GM23338 (cell line): ENCODE measurements at regions not wholly inside any gene's neighbourhood (a gene's known extent, or its start where the extent isn't known, plus 50 kb on each side); places are given as distances from the start of the nearest gene placed in this dataset.

Source experiments
- ATAC-seq: fragments of 200-7000 bp; cut with Tn5 transposase; 3 replicates; pipeline ENCODE4 v1.9.1; 2020
- DNase-seq: peaks from one replicate; pipeline ENCODE4 v3.0.0-alpha.2; 2015; ENCODE audit warnings: low spot score
- H2AFZ ChIP-seq: fragments of 200-600 bp; sonication (generic); 2 replicates; pipeline ENCODE4 v1.8.0; 2016; ENCODE audit warnings: antibody characterized with exemption, mild to moderate bottlenecking, moderate library complexity
- H3F3A ChIP-seq: fragments of 200-600 bp; sonication (generic); replicated peaks from 2 replicates; pipeline ENCODE4 v1.8.0; 2017; ENCODE audit warnings: antibody characterized with exemption, mixed run types, low read depth
- H3K27ac ChIP-seq: fragments of 200-600 bp; sonication (generic); 2 replicates; pipeline ENCODE4 v1.6.1; 2016; ENCODE audit warnings: low read depth
- H3K27me3 ChIP-seq: fragments of 200-600 bp; sonication (generic); 2 replicates; pipeline ENCODE4 v1.8.0; 2016; ENCODE audit warnings: mild to moderate bottlenecking, mixed run types, moderate library complexity; ENCODE audit not compliant: insufficient read depth
- H3K36me3 ChIP-seq: fragments of 200-600 bp; sonication (generic); 2 replicates; pipeline ENCODE4 v1.8.0; 2016; ENCODE audit warnings: mild to moderate bottlenecking; ENCODE audit not compliant: insufficient read depth
- H3K4me1 ChIP-seq: fragments of 200-600 bp; sonication (generic); 2 replicates; pipeline ENCODE4 v1.8.0; 2016; ENCODE audit warnings: mild to moderate bottlenecking, moderate library complexity; ENCODE audit not compliant: insufficient read depth
- H3K4me2 ChIP-seq: fragments of 200-600 bp; sonication (generic); 2 replicates; pipeline ENCODE4 v1.7.1; 2017; ENCODE audit warnings: mixed run types
- H3K4me3 ChIP-seq: fragments of 200-600 bp; sonication (generic); 2 replicates; pipeline ENCODE4 v1.6.1; 2016; ENCODE audit warnings: mixed run types
- H3K79me2 ChIP-seq: fragments of 200-600 bp; sonication (generic); replicated peaks from 2 replicates; pipeline ENCODE4 v1.8.0; 2017; ENCODE audit warnings: mild to moderate bottlenecking; ENCODE audit not compliant: insufficient read depth
- H3K9me2 ChIP-seq: fragments of 200-600 bp; sonication (generic); 2 replicates; pipeline ENCODE4 v1.8.0; 2017; ENCODE audit not compliant: insufficient read depth
- H4K20me1 ChIP-seq: fragments of 200-600 bp; sonication (generic); replicated peaks from 2 replicates; pipeline ENCODE4 v1.8.0; 2017; ENCODE audit warnings: mild to moderate bottlenecking; ENCODE audit not compliant: insufficient read depth
- H3K27ac Mint-ChIP-seq: 2 replicates; pipeline ENCODE4 v1.8.0; 2020; ENCODE audit warnings: inconsistent platforms, mild to moderate bottlenecking, moderate library complexity, mixed read lengths
- H3K27me3 Mint-ChIP-seq: 3 replicates; pipeline ENCODE4 v1.8.0; 2022; ENCODE audit warnings: low read depth, mild to moderate bottlenecking, moderate library complexity, mixed read lengths, inconsistent platforms; ENCODE audit not compliant: insufficient read depth, poor library complexity
- H3K36me3 Mint-ChIP-seq: 3 replicates; pipeline ENCODE4 v1.8.0; 2021; ENCODE audit warnings: low read depth, mild to moderate bottlenecking, inconsistent platforms, moderate library complexity, mixed read lengths
- H3K4me1 Mint-ChIP-seq: 3 replicates; pipeline ENCODE4 v1.8.0; 2020; ENCODE audit warnings: mild to moderate bottlenecking, inconsistent platforms, mixed read lengths
- H3K4me3 Mint-ChIP-seq: 3 replicates; pipeline ENCODE4 v1.8.0; 2021; ENCODE audit warnings: moderate library complexity, mild to moderate bottlenecking, inconsistent platforms, mixed read lengths
- H3K9me3 Mint-ChIP-seq: 3 replicates; pipeline ENCODE4 v1.8.0; 2020; ENCODE audit warnings: moderate library complexity, mild to moderate bottlenecking, inconsistent platforms, mixed read lengths
- CTCF ChIP-seq, 2 experiments: fragments of 200-600 bp in 1 of 2; sonication (generic) in 1 of 2; conservative IDR thresholded peaks; 2 replicates each; pipeline versions ENCODE4 v1.5.1 to v1.6.1; 2016 to 2017; ENCODE audit warnings: antibody characterized with exemption in 2 of 2, low read depth in 2 of 2, mild to moderate bottlenecking in 2 of 2, moderate library complexity in 1 of 2
- ETS1 ChIP-seq: IDR thresholded peaks from 2 replicates; pipeline ENCODE4 v1.6.1; 2016; ENCODE audit warnings: antibody characterized with exemption
- EZH2 ChIP-seq: fragments of 200-600 bp; sonication (generic); IDR thresholded peaks from one replicate; pipeline ENCODE4 v1.8.0; 2017; ENCODE audit warnings: antibody characterized with exemption, mild to moderate bottlenecking, low read depth; ENCODE audit not compliant: unreplicated experiment
- EZH2phosphoT487 ChIP-seq: fragments of 200-600 bp; sonication (generic); IDR thresholded peaks from one replicate; pipeline ENCODE4 v1.8.1; 2018; ENCODE audit warnings: antibody characterized with exemption; ENCODE audit not compliant: unreplicated experiment
- JUNB ChIP-seq: IDR thresholded peaks from one replicate; pipeline ENCODE4 v1.6.1; 2016; ENCODE audit warnings: antibody characterized with exemption; ENCODE audit not compliant: unreplicated experiment
- NANOG ChIP-seq: IDR thresholded peaks from 2 replicates; pipeline ENCODE4 v1.6.1; 2016; ENCODE audit warnings: antibody characterized with exemption, borderline replicate concordance
- POLR2AphosphoS5 ChIP-seq: IDR thresholded peaks from 2 replicates; pipeline ENCODE4 v1.6.1; 2016; ENCODE audit warnings: antibody characterized with exemption, low read depth
- REST ChIP-seq: IDR thresholded peaks from one replicate; pipeline ENCODE4 v1.6.1; 2018; ENCODE audit warnings: antibody characterized with exemption; ENCODE audit not compliant: unreplicated experiment
- STAT1 ChIP-seq: IDR thresholded peaks from one replicate; pipeline ENCODE4 v1.6.1; 2016; ENCODE audit warnings: antibody characterized with exemption; ENCODE audit not compliant: unreplicated experiment
- ZNF114 ChIP-seq: fragments of 250-450 bp; sonication (Bioruptor Pico); IDR thresholded peaks from 2 replicates; pipeline ENCODE4 v1.5.0; 2020; ENCODE audit warnings: mild to moderate bottlenecking, moderate library complexity
- ZNF331 ChIP-seq: fragments of 250-450 bp; sonication (Bioruptor Pico); IDR thresholded peaks from 2 replicates; pipeline ENCODE4 v1.5.0; 2020; ENCODE audit warnings: low read depth, mild to moderate bottlenecking, moderate library complexity
- ZNF462 ChIP-seq: fragments of 250-450 bp; sonication (Bioruptor Pico); IDR thresholded peaks from 2 replicates; pipeline ENCODE4 v1.5.0; 2020; ENCODE audit warnings: mild to moderate bottlenecking, moderate library complexity

GRCh38 chr7:138248609-138249008 is 172.3 kb downstream of the AKR1D1 start:
- DNase-seq (no peak), ATAC-seq (no peak)
- H3F3A ChIP-seq = peaks cover 8% of the 10 kb centered on the region; the same call in 1 of the 2 replicates
- Mint-ChIP-seq H3K4me3 (no peak overlapping the region), H3K36me3 (peaks cover 35% of the 10 kb centered on the region), H3K4me1 (peaks cover 42% of the 10 kb centered on the region), H3K27ac (no peak overlapping the region), H3K9me3 (peaks cover 30% of the 10 kb centered on the region; the same call in 2 of the 3 replicates), H3K27me3 (peaks cover 8% of the 10 kb centered on the region)
- peaks cover 10% of the 10 kb centered on the region for H3K9me2 ChIP-seq
- no peaks in the 10 kb centered on the region for H3K79me2 ChIP-seq
- no peak overlapping the region for H2AFZ ChIP-seq
- no peaks in the 10 kb centered on the region for H4K20me1 ChIP-seq
- peak overlapping the region; percentile 98; the same call in 1 of the 2 replicates for H3K27ac ChIP-seq
- TF ChIP-seq NANOG (no peak), ZNF331 (CRISPR knock-in tag) (no peak), REST (no peak), POLR2AphosphoS5 (no peak), ZNF114 (CRISPR knock-in tag) (no peak), EZH2 (no peak), ZNF462 (no peak), ETS1 (no peak), JUNB (no peak), CTCF (conservative IDR thresholded peaks at IDR 0.05; ENCODE audit: low read depth in 2 of 2) (no peak), STAT1 (no peak), EZH2phosphoT487 (no peak)
- H3K4me2 ChIP-seq = no peak overlapping the region
- H3K4me1 ChIP-seq = peaks cover 41% of the 10 kb centered on the region
- H3K27me3 ChIP-seq = no peaks in the 10 kb centered on the region
- H3K4me3 ChIP-seq = no peak overlapping the region
- no peaks in the 10 kb centered on the region for H3K36me3 ChIP-seq
